GM23338 (cell line): ENCODE measurements at regions not wholly inside any gene's neighbourhood (a gene's known extent, or its start where the extent isn't known, plus 50 kb on each side); places are given as distances from the start of the nearest gene placed in this dataset.

Experiments used
- TF ChIP-seq, protein P1 (sequence below), 2 experiments: fragments of 200-600 bp in 1 of 2; sonication (generic) in 1 of 2; conservative IDR thresholded peaks; 2 replicates each; pipeline versions ENCODE4 v1.5.1 to v1.6.1; 2016 to 2017; ENCODE audit warnings: antibody characterized with exemption in 2 of 2, low read depth in 2 of 2, mild to moderate bottlenecking in 2 of 2, moderate library complexity in 1 of 2
- TF ChIP-seq, protein P2 (sequence below): IDR thresholded peaks from one replicate; pipeline ENCODE4 v1.6.1; 2018; ENCODE audit warnings: antibody characterized with exemption; ENCODE audit not compliant: unreplicated experiment

DNA sequence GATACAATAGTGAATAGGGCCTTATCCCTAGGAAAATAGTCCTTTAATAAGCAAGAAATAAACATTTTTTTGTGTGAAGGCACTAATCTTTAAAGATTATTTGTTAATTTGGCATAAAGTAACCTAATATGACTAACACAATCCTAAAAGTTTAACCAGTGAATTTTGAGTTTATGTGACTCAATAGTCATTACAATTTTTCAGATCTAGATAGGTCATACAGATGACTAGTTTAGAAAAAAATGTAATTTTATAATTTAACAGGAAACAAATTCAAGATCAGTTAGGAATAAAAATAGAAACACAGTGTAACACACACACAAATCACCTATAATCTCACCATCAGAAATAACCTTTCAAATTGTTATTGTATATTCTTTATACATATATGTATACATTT is 620.7 kb upstream of the ALCAM start:
- TF ChIP-seq, protein P1, sequence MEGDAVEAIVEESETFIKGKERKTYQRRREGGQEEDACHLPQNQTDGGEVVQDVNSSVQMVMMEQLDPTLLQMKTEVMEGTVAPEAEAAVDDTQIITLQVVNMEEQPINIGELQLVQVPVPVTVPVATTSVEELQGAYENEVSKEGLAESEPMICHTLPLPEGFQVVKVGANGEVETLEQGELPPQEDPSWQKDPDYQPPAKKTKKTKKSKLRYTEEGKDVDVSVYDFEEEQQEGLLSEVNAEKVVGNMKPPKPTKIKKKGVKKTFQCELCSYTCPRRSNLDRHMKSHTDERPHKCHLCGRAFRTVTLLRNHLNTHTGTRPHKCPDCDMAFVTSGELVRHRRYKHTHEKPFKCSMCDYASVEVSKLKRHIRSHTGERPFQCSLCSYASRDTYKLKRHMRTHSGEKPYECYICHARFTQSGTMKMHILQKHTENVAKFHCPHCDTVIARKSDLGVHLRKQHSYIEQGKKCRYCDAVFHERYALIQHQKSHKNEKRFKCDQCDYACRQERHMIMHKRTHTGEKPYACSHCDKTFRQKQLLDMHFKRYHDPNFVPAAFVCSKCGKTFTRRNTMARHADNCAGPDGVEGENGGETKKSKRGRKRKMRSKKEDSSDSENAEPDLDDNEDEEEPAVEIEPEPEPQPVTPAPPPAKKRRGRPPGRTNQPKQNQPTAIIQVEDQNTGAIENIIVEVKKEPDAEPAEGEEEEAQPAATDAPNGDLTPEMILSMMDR (conservative IDR thresholded peaks at IDR 0.05; ENCODE audit: low read depth in 2 of 2): no peak
- TF ChIP-seq, protein P2, sequence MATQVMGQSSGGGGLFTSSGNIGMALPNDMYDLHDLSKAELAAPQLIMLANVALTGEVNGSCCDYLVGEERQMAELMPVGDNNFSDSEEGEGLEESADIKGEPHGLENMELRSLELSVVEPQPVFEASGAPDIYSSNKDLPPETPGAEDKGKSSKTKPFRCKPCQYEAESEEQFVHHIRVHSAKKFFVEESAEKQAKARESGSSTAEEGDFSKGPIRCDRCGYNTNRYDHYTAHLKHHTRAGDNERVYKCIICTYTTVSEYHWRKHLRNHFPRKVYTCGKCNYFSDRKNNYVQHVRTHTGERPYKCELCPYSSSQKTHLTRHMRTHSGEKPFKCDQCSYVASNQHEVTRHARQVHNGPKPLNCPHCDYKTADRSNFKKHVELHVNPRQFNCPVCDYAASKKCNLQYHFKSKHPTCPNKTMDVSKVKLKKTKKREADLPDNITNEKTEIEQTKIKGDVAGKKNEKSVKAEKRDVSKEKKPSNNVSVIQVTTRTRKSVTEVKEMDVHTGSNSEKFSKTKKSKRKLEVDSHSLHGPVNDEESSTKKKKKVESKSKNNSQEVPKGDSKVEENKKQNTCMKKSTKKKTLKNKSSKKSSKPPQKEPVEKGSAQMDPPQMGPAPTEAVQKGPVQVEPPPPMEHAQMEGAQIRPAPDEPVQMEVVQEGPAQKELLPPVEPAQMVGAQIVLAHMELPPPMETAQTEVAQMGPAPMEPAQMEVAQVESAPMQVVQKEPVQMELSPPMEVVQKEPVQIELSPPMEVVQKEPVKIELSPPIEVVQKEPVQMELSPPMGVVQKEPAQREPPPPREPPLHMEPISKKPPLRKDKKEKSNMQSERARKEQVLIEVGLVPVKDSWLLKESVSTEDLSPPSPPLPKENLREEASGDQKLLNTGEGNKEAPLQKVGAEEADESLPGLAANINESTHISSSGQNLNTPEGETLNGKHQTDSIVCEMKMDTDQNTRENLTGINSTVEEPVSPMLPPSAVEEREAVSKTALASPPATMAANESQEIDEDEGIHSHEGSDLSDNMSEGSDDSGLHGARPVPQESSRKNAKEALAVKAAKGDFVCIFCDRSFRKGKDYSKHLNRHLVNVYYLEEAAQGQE: no peak
